Naive thymus-derived CD4-positive, alpha-beta T cell (primary cell): ENCODE measurements at regions not wholly inside any gene's neighbourhood (a gene's known extent, or its start where the extent isn't known, plus 50 kb on each side); places are given as distances from the start of the nearest gene placed in this dataset.
"Not testable (repeated sequence)": the region's sequence is repeated elsewhere in the genome, so short reads cannot be mapped to it uniquely, and the experiment has no call there.

ENCODE experiments used
- ATAC-seq: fragments of 150-1000 bp; cut with Tn5 transposase; 2 replicates; pipeline ENCODE4 v1.10.0; 2021; ENCODE audit warnings: mild to moderate bottlenecking, moderate library complexity
- CTCF ChIA-PET: fragments of 350-600 bp; sonication (Branson Sonifier 250); formaldehyde crosslinking; loops from one replicate; lab custom pipeline; 2021; ENCODE audit warnings: antibody characterized with exemption; lab: Charles Lee
- POLR2A ChIA-PET: fragments of 350-600 bp; sonication (Branson Sonifier 250); formaldehyde crosslinking; loops from one replicate; lab custom pipeline; 2021; ENCODE audit warnings: antibody characterized with exemption, inconsistent platforms; lab: Charles Lee
- DNase-seq, 9 donors: peaks; one replicate each; pipeline versions ENCODE4 v3.0.0 to v3.0.0-alpha.2; 2020 to 2022; ENCODE audit warnings: mixed read lengths in 1 of 9
- H3K27ac ChIP-seq: one replicate; pipeline ENCODE4 v1.7.0; 2013; ENCODE audit warnings: mild to moderate bottlenecking, low read depth, low read length, moderate library complexity
- H3K27me3 ChIP-seq, 2 donors: one replicate each; pipeline ENCODE4 v1.7.0; 2013; ENCODE audit warnings: low read length in 2 of 2, mild to moderate bottlenecking in 2 of 2, moderate library complexity in 2 of 2; ENCODE audit not compliant: control insufficient read depth in 2 of 2, insufficient read depth in 2 of 2
- H3K36me3 ChIP-seq, 3 experiments: 1 replicate in 2 of 3; 2 replicates in 1 of 3; pipeline ENCODE4 v1.7.0; 2013; ENCODE audit warnings: low read length in 3 of 3, mild to moderate bottlenecking in 3 of 3, moderate library complexity in 1 of 3; ENCODE audit not compliant: insufficient read depth in 3 of 3, control insufficient read depth in 2 of 3
- H3K4me1 ChIP-seq, 2 donors: one replicate each; pipeline ENCODE4 v1.7.0; 2013; ENCODE audit warnings: low read length in 2 of 2, mild to moderate bottlenecking in 2 of 2, moderate library complexity in 1 of 2; ENCODE audit not compliant: control insufficient read depth in 2 of 2, insufficient read depth in 2 of 2
- H3K4me3 ChIP-seq: 2 replicates; pipeline ENCODE4 v1.7.0; 2013; ENCODE audit warnings: mild to moderate bottlenecking, low read length
- H3K9me3 ChIP-seq, 3 experiments: 1 replicate in 2 of 3; 2 replicates in 1 of 3; pipeline ENCODE4 v1.7.0; 2013; ENCODE audit warnings: low read length in 3 of 3; ENCODE audit not compliant: control insufficient read depth in 2 of 3
- H3K27ac Mint-ChIP-seq, 9 donors: one replicate each; pipeline ENCODE4 v1.8.0; 2020 to 2022; ENCODE audit warnings: mixed read lengths in 9 of 9, mild to moderate bottlenecking in 8 of 9, moderate library complexity in 5 of 9, inconsistent platforms in 2 of 9
- H3K27me3 Mint-ChIP-seq, 5 donors: one replicate each; pipeline ENCODE4 v1.8.0; 2021 to 2022; ENCODE audit warnings: mixed read lengths in 5 of 5, mild to moderate bottlenecking in 1 of 5
- H3K36me3 Mint-ChIP-seq, 5 donors: one replicate each; pipeline ENCODE4 v1.8.0; 2020 to 2022; ENCODE audit warnings: mixed read lengths in 5 of 5, mild to moderate bottlenecking in 3 of 5, inconsistent platforms in 1 of 5
- H3K4me1 Mint-ChIP-seq, 7 donors: one replicate each; pipeline ENCODE4 v1.8.0; 2020 to 2022; ENCODE audit warnings: mixed read lengths in 7 of 7, mild to moderate bottlenecking in 3 of 7, inconsistent platforms in 1 of 7
- H3K4me3 Mint-ChIP-seq, 10 donors: one replicate each; pipeline ENCODE4 v1.8.0; 2020 to 2022; ENCODE audit warnings: mild to moderate bottlenecking in 10 of 10, mixed read lengths in 10 of 10, moderate library complexity in 6 of 10, inconsistent platforms in 2 of 10
- H3K9me3 Mint-ChIP-seq, 11 donors: one replicate each; pipeline ENCODE4 v1.8.0; 2020 to 2022; ENCODE audit warnings: mixed read lengths in 11 of 11, mild to moderate bottlenecking in 4 of 11, inconsistent platforms in 1 of 11, moderate library complexity in 1 of 11
- intact Hi-C, 2 donors: fragments of 100-400 bp; cut with micrococcal nuclease; formaldehyde crosslinking; loops; one replicate each; pipeline ENCODE4 v1.15.1; 2023

- Histone ChIP-seq H3K27me3 (no peaks in the 10 kb centered on the region), H3K9me3 (no peaks in the 10 kb centered on the region), H3K4me1 (no peaks in the 10 kb centered on the region), H3K4me3 (no peak overlapping the region), H3K36me3 (no peaks in the 10 kb centered on the region), H3K27ac (no peak overlapping the region)
- ATAC-seq: no peak
- Mint-ChIP-seq H3K27me3 (no peaks in the 10 kb centered on the region), H3K4me1 (no peaks in the 10 kb centered on the region), H3K27ac (no peak overlapping the region), H3K4me3 (no peak overlapping the region), H3K9me3 (peaks cover 0 to 10% (median 0%) of the 10 kb centered on the region in 11 donors), H3K36me3 (no peaks in the 10 kb centered on the region)
- ChIA-PET POLR2A (no interaction called here), CTCF (no interaction called here)
- no peak for DNase-seq
- intact Hi-C loops: no loop called here
These were observed 1234.6 kb downstream of the CDY2B start for GRCh38 chrY:16645449-16645848.

GRCh38 chrY:16644270-16644800, 1235.7 kb downstream of the CDY2B start:
- Mint-ChIP-seq H3K4me3 (no peak overlapping the region), H3K9me3 (peaks cover 0 to 10% (median 0%) of the 10 kb centered on the region in 11 donors), H3K36me3 (no peaks in the 10 kb centered on the region), H3K4me1 (no peaks in the 10 kb centered on the region), H3K27me3 (no peaks in the 10 kb centered on the region), H3K27ac (no peak overlapping the region)
- intact Hi-C loops: no loop called here
- no peaks in the 10 kb centered on the region for H3K4me1 ChIP-seq
- POLR2A ChIA-PET: no interaction called here
- H3K27ac ChIP-seq: no peak overlapping the region
- no peaks in the 10 kb centered on the region for H3K9me3 ChIP-seq
- DNase-seq (no peak), ATAC-seq (no peak)
- H3K36me3 ChIP-seq: no peaks in the 10 kb centered on the region
- H3K27me3 ChIP-seq: no peaks in the 10 kb centered on the region
- H3K4me3 ChIP-seq: no peak overlapping the region
- CTCF ChIA-PET: no interaction called here

- H3K27ac Mint-ChIP-seq: no peak overlapping the region
These were observed 1240.2 kb downstream of the CDY2B start for GRCh38 chrY:16639777-16640176.

GRCh38 chrY:16638743-16639142, 1241.3 kb downstream of the CDY2B start:
- H3K27ac Mint-ChIP-seq, H3K4me3 ChIP-seq, intact Hi-C loops, H3K9me3 ChIP-seq, H3K36me3 ChIP-seq, H3K27me3 Mint-ChIP-seq, ATAC-seq, DNase-seq, H3K27ac ChIP-seq, H3K36me3 Mint-ChIP-seq, H3K4me1 ChIP-seq, H3K9me3 Mint-ChIP-seq, POLR2A ChIA-PET, H3K4me1 Mint-ChIP-seq, H3K4me3 Mint-ChIP-seq, H3K27me3 ChIP-seq, CTCF ChIA-PET: not testable (repeated sequence)

More at GRCh38 chrY:16639777-16640176, 1240.2 kb downstream of the CDY2B start:
- Histone ChIP-seq H3K4me3 (no peak overlapping the region), H3K27me3 (no peaks in the 10 kb centered on the region), H3K4me1 (no peaks in the 10 kb centered on the region), H3K9me3 (no peaks in the 10 kb centered on the region), H3K36me3 (no peaks in the 10 kb centered on the region), H3K27ac (no peak overlapping the region)
- Mint-ChIP-seq H3K36me3 (no peaks in the 10 kb centered on the region), H3K9me3 (peaks cover 0 to 9% (median 0%) of the 10 kb centered on the region in 11 donors), H3K4me1 (no peaks in the 10 kb centered on the region), H3K27me3 (no peaks in the 10 kb centered on the region), H3K4me3 (no peak overlapping the region)
- no peak for ATAC-seq
- DNase-seq: no peak
- intact Hi-C loops: no loop called here
- POLR2A ChIA-PET: no interaction called here
- CTCF ChIA-PET: no interaction called here

- H3K27me3 Mint-ChIP-seq: no peaks in the 10 kb centered on the region
- H3K36me3 Mint-ChIP-seq: no peaks in the 10 kb centered on the region
- Histone ChIP-seq H3K36me3 (no peaks in the 10 kb centered on the region), H3K27me3 (no peaks in the 10 kb centered on the region), H3K27ac (no peak overlapping the region), H3K4me1 (no peaks in the 10 kb centered on the region), H3K9me3 (no peaks in the 10 kb centered on the region), H3K4me3 (no peak overlapping the region)
- no peak overlapping the region for H3K4me3 Mint-ChIP-seq
- POLR2A ChIA-PET: no interaction called here
- DNase-seq: no peak
- CTCF ChIA-PET: no interaction called here
- H3K4me1 Mint-ChIP-seq: no peaks in the 10 kb centered on the region
- intact Hi-C loops: no loop called here
- H3K9me3 Mint-ChIP-seq: peaks cover 0 to 9% (median 0%) of the 10 kb centered on the region in 11 donors
- ATAC-seq: no peak
- no peak overlapping the region for H3K27ac Mint-ChIP-seq
These were observed 1243.8 kb downstream of the CDY2B start for GRCh38 chrY:16636254-16636653.

GRCh38 chrY:16629146-16629545, 1250.9 kb downstream of the CDY2B start:
- Mint-ChIP-seq H3K27ac (no peak overlapping the region), H3K27me3 (no peaks in the 10 kb centered on the region), H3K4me3 (no peak overlapping the region), H3K4me1 (no peaks in the 10 kb centered on the region), H3K36me3 (no peaks in the 10 kb centered on the region), H3K9me3 (peaks cover 0 to 4% (median 0%) of the 10 kb centered on the region in 11 donors)
- H3K36me3 ChIP-seq: no peaks in the 10 kb centered on the region
- intact Hi-C loops: no loop called here
- ChIA-PET POLR2A (no interaction called here), CTCF (no interaction called here)
- DNase-seq: no peak
- no peaks in the 10 kb centered on the region for H3K4me1 ChIP-seq
- H3K27ac ChIP-seq: no peak overlapping the region
- H3K9me3 ChIP-seq: no peaks in the 10 kb centered on the region
- H3K4me3 ChIP-seq: no peak overlapping the region
- no peak for ATAC-seq
- H3K27me3 ChIP-seq: no peaks in the 10 kb centered on the region

- DNase-seq: no peak
- Mint-ChIP-seq H3K27me3 (no peaks in the 10 kb centered on the region), H3K4me3 (no peak overlapping the region), H3K36me3 (no peaks in the 10 kb centered on the region), H3K4me1 (no peaks in the 10 kb centered on the region), H3K27ac (no peak overlapping the region), H3K9me3 (peaks cover 0 to 4% (median 0%) of the 10 kb centered on the region in 11 donors)
- H3K27me3 ChIP-seq: no peaks in the 10 kb centered on the region
- intact Hi-C loops: no loop called here
- H3K9me3 ChIP-seq: no peaks in the 10 kb centered on the region
- no peaks in the 10 kb centered on the region for H3K36me3 ChIP-seq
- ATAC-seq: no peak
- CTCF ChIA-PET: no interaction called here
- POLR2A ChIA-PET: no interaction called here
- no peak overlapping the region for H3K27ac ChIP-seq
- no peak overlapping the region for H3K4me3 ChIP-seq
- no peaks in the 10 kb centered on the region for H3K4me1 ChIP-seq
These were observed 1252.9 kb downstream of the CDY2B start for GRCh38 chrY:16627122-16627521.
